Liver (tissue), 8 donors: ENCODE measurements at regions not wholly inside any gene's neighbourhood (a gene's known extent, or its start where the extent isn't known, plus 50 kb on each side); places are given as distances from the start of the nearest gene placed in this dataset.

Experiments used
- DNase-seq: peaks from one replicate; pipeline ENCODE4 v3.0.0-alpha.2; 2017; ENCODE audit warnings: low spot score
- H3K27ac ChIP-seq, 2 donors: one replicate each; pipeline ENCODE4 v1.7.0; 2013; ENCODE audit warnings: inconsistent platforms in 2 of 2, low read length in 2 of 2, control low read depth in 1 of 2, low read depth in 1 of 2, mild to moderate bottlenecking in 1 of 2
- H3K27me3 ChIP-seq, 4 donors: one replicate each; pipeline versions ENCODE4 v1.6.1 to v1.7.0; 2013; ENCODE audit warnings: low read length in 3 of 4, inconsistent platforms in 1 of 4, mild to moderate bottlenecking in 1 of 4, moderate library complexity in 1 of 4; ENCODE audit not compliant: control insufficient read depth in 4 of 4, insufficient read depth in 4 of 4
- H3K36me3 ChIP-seq, 4 donors: one replicate each; pipeline versions ENCODE4 v1.6.1 to v1.7.0; 2013; ENCODE audit warnings: low read length in 3 of 4, mild to moderate bottlenecking in 3 of 4, low read depth in 1 of 4, moderate library complexity in 1 of 4; ENCODE audit not compliant: control insufficient read depth in 4 of 4, insufficient read depth in 3 of 4
- H3K4me1 ChIP-seq, 4 donors: one replicate each; pipeline versions ENCODE4 v1.6.1 to v1.7.0; 2013; ENCODE audit warnings: low read length in 3 of 4, mild to moderate bottlenecking in 3 of 4, moderate library complexity in 1 of 4; ENCODE audit not compliant: control insufficient read depth in 4 of 4, insufficient read depth in 4 of 4
- H3K4me3 ChIP-seq, 3 donors: one replicate each; pipeline versions ENCODE4 v1.6.1 to v1.7.0; 2013; ENCODE audit warnings: low read length in 3 of 3, control low read depth in 1 of 3, low read depth in 1 of 3, mild to moderate bottlenecking in 1 of 3
- H3K9ac ChIP-seq, 2 donors: one replicate each; pipeline ENCODE4 v1.7.0; 2013; ENCODE audit warnings: low read length in 2 of 2, mild to moderate bottlenecking in 2 of 2, moderate library complexity in 2 of 2, control low read depth in 1 of 2, low read depth in 1 of 2
- H3K9me3 ChIP-seq, 4 donors: one replicate each; pipeline versions ENCODE4 v1.6.1 to v1.7.0; 2013; ENCODE audit warnings: low read length in 3 of 4; ENCODE audit not compliant: control insufficient read depth in 4 of 4
- ATF3 ChIP-seq: IDR thresholded peaks from 2 replicates; pipeline ENCODE4 v1.6.1; 2016; ENCODE audit warnings: antibody characterized with exemption
- CTCF ChIP-seq: fragments of 150-350 bp; IDR thresholded peaks from 2 replicates; pipeline ENCODE4 v1.5.1; 2017; ENCODE audit warnings: improper control_type of control experiment, low read depth, low read length; ENCODE audit not compliant: missing input control
- EGR1 ChIP-seq, 2 donors: IDR thresholded peaks; 2 replicates each; pipeline ENCODE4 v1.6.1; 2016 to 2018; ENCODE audit warnings: antibody characterized with exemption in 2 of 2, low read depth in 2 of 2
- JUND ChIP-seq, 2 donors: IDR thresholded peaks; 2 replicates each; pipeline ENCODE4 v1.6.1; 2016; ENCODE audit warnings: antibody characterized with exemption in 2 of 2
- NR2F2 ChIP-seq: IDR thresholded peaks from 2 replicates; pipeline ENCODE4 v1.6.1; 2016; ENCODE audit warnings: antibody characterized with exemption
- RAD21 ChIP-seq, 2 donors: IDR thresholded peaks; 2 replicates each; pipeline ENCODE4 v1.6.1; 2016; ENCODE audit warnings: antibody characterized with exemption in 2 of 2, mild to moderate bottlenecking in 2 of 2
- REST ChIP-seq: IDR thresholded peaks from 2 replicates; pipeline ENCODE4 v1.6.1; 2016; ENCODE audit warnings: antibody characterized with exemption, mild to moderate bottlenecking
- RXRA ChIP-seq, 2 donors: IDR thresholded peaks; 2 replicates each; pipeline ENCODE4 v1.6.1; 2017 to 2018; ENCODE audit warnings: antibody characterized with exemption in 2 of 2, mild to moderate bottlenecking in 1 of 2
- TAF1 ChIP-seq: conservative IDR thresholded peaks from 2 replicates; pipeline ENCODE4 v1.6.1; 2016; ENCODE audit warnings: antibody characterized with exemption, mild to moderate bottlenecking
- YY1 ChIP-seq: IDR thresholded peaks from 2 replicates; pipeline ENCODE4 v1.6.1; 2016; ENCODE audit warnings: antibody characterized with exemption, mild to moderate bottlenecking
- ZBTB33 ChIP-seq: IDR thresholded peaks from 2 replicates; pipeline ENCODE4 v1.6.1; 2016; ENCODE audit warnings: antibody characterized with exemption
- WGBS: extraction: QIAGEN DNeasy Blood & Tissue Kit; methylation state at CpG from one replicate; pipeline ENCODE4 v1.1.7; 2013; 5-methylcytosine and 5-hydroxymethylcytosine counted together
- donor health status: healthy.
- donor health status: healthy.
- donor health status: healthy.
- donor health status: healthy.
- donor health status: healthy.

- no peak for DNase-seq
- H3K4me3 ChIP-seq, result no peak overlapping the region
- no peak for TF ChIP-seq JUND (IDR thresholded peaks at IDR 0.05)
- TF ChIP-seq REST, result no peak
- TF ChIP-seq ZBTB33, result no peak
- no peak for TF ChIP-seq NR2F2
- TF ChIP-seq YY1, result no peak
- TF ChIP-seq ATF3, result no peak
- no peak for TF ChIP-seq CTCF
- no peaks in the 10 kb centered on the region for H3K36me3 ChIP-seq
- WGBS, result 54% methylated on average over 3 of the region's 3 CpGs
- H3K9ac ChIP-seq, result no peak overlapping the region
- no peaks in the 10 kb centered on the region for H3K4me1 ChIP-seq
- H3K27ac ChIP-seq, result no peak overlapping the region
- no peaks in the 10 kb centered on the region for H3K27me3 ChIP-seq
- H3K9me3 ChIP-seq, result no peaks in the 10 kb centered on the region
Observed at GRCh38 chr16:6576606-6577005, 756.0 kb upstream of the RBFOX1 start.

- TF ChIP-seq RXRA (IDR thresholded peaks at IDR 0.05), result no peak
- no peak for TF ChIP-seq REST
- TF ChIP-seq CTCF, result no peak
- TF ChIP-seq ZBTB33, result no peak
- no peak for TF ChIP-seq EGR1 (IDR thresholded peaks at IDR 0.05; ENCODE audit: low read depth in 2 of 2)
- no peak for TF ChIP-seq RAD21 (IDR thresholded peaks at IDR 0.05)
- TF ChIP-seq TAF1, result no peak
- DNase-seq, result no peak
- H3K27ac ChIP-seq, result no peak overlapping the region
- no peaks in the 10 kb centered on the region for H3K9me3 ChIP-seq
- no peaks in the 10 kb centered on the region for H3K4me1 ChIP-seq
- WGBS, result 80% methylated on average over 10 of the region's 10 CpGs
- no peaks in the 10 kb centered on the region for H3K36me3 ChIP-seq
- no peak overlapping the region for H3K9ac ChIP-seq
- H3K27me3 ChIP-seq, result peaks cover 0 to 2% (median 0%) of the 10 kb centered on the region in 4 donors
- no peak overlapping the region for H3K4me3 ChIP-seq
Observed at GRCh38 chr16:6576113-6576512, 756.5 kb upstream of the RBFOX1 start.
